ENCODE measurements at regions not wholly inside any gene's neighbourhood (a gene's known extent, or its start where the extent isn't known, plus 50 kb on each side); places are given as distances from the start of the nearest gene placed in this dataset.

DNA sequence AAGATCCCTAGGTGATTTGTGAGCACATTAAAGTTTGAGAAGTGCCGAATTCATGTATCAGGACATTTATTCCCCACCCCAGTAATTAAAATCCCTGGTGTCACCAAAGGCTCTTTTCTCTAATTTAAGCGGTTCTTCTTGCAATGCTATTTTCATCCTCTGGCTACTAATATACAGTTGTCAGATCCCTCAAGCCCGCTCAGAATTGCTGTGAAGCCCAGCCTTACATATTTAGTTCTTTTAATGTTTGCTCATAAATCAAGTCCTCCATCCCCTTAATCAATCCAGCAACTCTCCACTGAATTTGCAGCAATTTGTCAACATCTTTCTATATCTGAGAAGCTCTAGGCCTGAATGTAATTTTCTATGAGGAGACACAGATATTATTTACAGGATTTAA, 437.9 kb downstream of the PIK3C3 start:
- TF ChIP-seq, protein P1, sequence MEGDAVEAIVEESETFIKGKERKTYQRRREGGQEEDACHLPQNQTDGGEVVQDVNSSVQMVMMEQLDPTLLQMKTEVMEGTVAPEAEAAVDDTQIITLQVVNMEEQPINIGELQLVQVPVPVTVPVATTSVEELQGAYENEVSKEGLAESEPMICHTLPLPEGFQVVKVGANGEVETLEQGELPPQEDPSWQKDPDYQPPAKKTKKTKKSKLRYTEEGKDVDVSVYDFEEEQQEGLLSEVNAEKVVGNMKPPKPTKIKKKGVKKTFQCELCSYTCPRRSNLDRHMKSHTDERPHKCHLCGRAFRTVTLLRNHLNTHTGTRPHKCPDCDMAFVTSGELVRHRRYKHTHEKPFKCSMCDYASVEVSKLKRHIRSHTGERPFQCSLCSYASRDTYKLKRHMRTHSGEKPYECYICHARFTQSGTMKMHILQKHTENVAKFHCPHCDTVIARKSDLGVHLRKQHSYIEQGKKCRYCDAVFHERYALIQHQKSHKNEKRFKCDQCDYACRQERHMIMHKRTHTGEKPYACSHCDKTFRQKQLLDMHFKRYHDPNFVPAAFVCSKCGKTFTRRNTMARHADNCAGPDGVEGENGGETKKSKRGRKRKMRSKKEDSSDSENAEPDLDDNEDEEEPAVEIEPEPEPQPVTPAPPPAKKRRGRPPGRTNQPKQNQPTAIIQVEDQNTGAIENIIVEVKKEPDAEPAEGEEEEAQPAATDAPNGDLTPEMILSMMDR (conservative IDR thresholded peaks at IDR 0.05 in 1 of 2, IDR thresholded peaks at IDR 0.05 in 1 of 2; ENCODE audit: low read depth in 1 of 2, low read length in 2 of 2) = no peak
- TF ChIP-seq EZH2 (IDR thresholded peaks at IDR 0.05; ENCODE audit: low read length, missing control alignments) = no peak

All from fibroblast of lung (primary cell).